Iris pigment epithelial cell (primary cell): ENCODE measurements at regions not wholly inside any gene's neighbourhood (a gene's known extent, or its start where the extent isn't known, plus 50 kb on each side); places are given as distances from the start of the nearest gene placed in this dataset.
"Not testable (repeated sequence)": the region's sequence is repeated elsewhere in the genome, so short reads cannot be mapped to it uniquely, and the experiment has no call there.

Source experiments
- DNase-seq: peaks from one replicate; pipeline ENCODE4 v3.0.0-alpha.2; 2011; ENCODE audit warnings: low read depth

GRCh38 chr1:175265091-175265490 is 72.5 kb upstream of the KIAA0040 start:
- no peak for DNase-seq

GRCh38 chr1:175262621-175263020 is 70.0 kb upstream of the KIAA0040 start:
- peak; percentile 11 for DNase-seq

DNA sequence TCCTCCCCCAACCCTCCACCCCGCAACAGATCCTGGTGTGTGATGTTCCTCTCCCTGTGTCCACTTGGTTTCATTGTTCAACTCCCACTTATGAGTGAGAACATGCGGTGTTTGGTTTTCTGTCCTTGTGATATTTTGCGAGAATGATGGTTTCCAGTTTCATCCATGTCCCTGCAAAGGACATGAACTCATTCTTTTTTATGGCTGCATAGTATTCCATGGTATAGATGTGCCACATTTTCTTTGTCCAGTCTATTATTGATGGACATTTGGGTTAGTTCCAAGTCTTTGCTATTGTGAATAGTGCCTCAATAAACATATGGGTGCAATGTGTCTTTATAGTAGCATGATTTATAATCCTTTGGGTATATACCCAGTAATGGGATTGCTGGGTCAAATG is 63.7 kb upstream of the KIAA0040 start:
- DNase-seq, result not testable (repeated sequence)

DNA sequence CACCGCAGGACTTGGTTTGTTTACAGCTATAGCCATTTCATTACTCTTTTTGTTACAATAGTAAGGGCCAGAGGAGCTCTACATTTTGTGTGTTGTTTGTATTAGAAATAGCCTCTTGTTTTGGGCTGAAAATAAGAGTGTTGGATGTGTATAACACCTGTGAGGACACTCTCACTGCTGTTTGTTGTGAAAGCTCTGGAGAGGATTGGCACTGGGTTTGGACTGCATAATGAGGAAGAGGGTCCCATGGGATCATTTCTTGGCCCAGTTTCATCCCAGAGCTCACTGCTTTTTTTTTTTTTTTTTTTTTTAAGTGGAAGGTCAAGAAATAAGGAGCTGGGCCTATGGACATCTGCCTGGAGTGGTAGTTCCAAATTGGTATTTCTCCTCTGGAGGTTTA is 61.6 kb upstream of the KIAA0040 start:
- no peak for DNase-seq

DNA sequence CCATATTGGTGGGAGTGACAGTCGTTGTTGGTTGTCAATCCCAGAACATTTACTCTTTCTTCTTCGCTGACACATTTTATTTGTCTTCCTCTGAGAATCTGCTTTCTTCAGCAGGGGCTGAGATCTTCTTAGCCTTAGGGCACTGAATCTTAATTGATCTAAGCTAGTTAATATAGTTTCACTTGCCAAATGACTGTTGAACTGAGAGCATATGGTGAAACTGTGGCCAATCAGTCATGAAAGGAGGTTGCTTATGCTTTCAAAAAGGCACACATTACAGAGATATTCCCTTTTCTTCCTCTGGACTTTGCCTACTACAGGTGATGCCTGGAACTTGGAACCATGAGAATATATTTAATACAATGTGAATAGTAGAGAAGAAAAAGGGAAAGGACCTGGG is 60.0 kb upstream of the KIAA0040 start:
- DNase-seq, result no peak

GRCh38 chr1:175250027-175250426 is 57.5 kb upstream of the KIAA0040 start:
- no peak for DNase-seq

DNA sequence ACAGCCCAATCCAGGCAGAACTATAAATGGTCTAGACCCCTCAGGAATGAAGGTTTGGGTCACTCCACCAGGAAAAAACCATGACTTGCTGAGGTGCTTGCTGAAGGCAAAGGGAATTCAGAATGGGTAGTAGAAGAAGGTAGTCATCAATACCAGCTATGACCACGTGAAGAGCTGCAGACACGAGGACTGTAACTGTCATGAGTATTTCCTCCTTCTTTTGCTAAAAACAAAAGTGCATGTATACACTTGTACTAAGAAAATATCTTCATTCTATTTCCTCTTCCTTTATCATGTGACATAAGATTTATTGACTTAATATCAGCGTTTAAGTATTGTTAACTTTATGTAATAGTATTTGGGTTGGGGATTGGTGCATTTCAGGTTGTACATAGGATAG is 55.5 kb upstream of the KIAA0040 start:
- not testable (repeated sequence) for DNase-seq

DNA sequence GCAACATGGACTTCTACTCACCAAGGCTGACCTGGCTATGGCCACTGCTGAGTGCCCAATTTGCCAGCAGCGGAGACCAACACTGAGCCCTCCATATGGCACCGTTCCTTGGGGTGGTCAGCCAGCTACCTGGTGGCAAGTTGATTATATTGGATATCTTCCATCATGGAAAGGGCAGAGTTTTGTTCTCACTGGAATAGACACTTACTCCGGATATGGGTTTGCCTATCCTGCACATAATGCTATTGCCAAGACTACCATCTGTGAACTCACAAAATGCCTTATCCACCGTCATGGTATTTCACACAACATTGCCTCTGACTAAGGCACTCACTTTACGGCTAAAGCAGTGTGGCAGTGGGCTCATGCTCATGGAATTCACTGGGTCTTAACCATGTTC is 54.5 kb upstream of the KIAA0040 start:
- not testable (repeated sequence) for DNase-seq

- no peak for DNase-seq
Measured at GRCh38 chr1:175245324-175245723, 52.7 kb upstream of the KIAA0040 start.

DNA sequence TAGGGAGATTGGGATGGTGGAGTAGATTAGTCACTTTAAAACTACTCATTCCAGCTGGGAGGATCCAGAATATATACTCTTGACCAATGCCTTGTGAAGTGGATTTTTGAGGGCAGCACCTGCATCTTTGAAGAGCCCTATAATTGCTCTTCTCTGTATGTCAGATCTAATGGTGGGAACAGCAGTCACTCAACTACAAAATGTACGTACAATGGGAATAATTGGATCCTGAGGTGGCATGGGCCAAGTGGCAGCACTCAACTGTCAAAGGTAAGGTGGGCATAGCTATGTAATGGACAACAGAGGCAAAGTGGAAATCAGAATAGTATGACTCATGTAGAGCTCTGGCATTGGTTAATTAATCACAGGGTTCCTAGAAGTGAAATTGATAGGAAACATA is 51.6 kb upstream of the KIAA0040 start:
- DNase-seq, result no peak
